ENCODE measurements at regions not wholly inside any gene's neighbourhood (a gene's known extent, or its start where the extent isn't known, plus 50 kb on each side); places are given as distances from the start of the nearest gene placed in this dataset.

DNA sequence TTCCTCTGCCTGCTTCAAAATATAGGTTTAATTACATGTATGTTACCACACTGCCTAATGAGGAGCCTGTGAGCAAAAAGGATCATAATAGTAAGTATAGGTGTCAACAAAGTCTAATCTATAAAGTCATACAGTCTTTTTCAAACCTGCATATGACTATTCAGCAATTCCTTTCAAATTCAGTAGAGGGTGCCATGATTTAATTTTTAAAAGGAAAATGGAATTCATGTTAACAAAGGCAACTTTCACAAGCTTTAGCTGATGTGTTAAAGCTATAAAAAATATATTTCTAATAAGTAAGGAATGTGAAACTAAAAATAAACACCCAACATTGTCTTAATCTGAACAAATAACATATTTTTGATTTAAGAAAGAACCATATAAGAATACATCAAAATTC lies 52.1 kb downstream of the MPP7 start:
- DNase-seq = no peak

DNA sequence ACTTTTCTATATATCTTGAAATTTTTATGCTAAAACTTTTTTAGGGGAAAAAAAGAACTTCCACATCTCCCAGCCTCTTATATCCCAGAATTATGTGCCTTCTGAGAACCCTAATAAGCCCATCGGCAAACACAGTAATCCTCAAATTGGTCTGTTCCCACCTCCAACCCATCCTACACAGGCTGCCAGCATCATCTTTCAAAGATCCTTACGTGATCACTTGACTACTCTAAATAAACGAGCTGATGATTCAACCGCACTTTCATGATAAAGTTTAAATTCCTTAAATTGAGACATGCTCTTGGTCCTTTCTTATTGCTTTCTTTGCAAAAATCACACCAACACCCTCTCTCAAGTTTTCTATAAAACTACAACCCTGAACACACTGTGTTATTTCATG lies 52.5 kb downstream of the MPP7 start:
- no peak for DNase-seq

DNA sequence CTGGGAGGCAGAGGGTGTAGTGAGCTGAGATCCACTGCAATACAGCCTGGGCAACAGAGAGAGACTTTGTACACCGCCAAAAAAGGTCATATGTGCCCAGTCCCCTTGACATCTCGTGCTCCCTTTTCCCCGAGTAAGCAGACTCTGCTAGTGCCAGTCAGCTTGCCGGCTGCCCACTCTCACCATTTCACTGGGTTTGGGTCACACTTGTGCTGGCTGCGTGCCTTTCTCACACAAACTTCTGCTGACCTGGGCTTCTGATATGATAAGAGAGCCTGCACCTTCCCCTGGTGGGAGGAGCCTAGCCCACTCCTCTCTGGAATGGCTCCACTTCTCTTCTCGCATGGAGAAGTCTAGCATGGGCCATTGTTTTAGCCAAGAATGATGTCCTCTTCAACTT lies 53.4 kb downstream of the MPP7 start:
- DNase-seq = no peak

DNA sequence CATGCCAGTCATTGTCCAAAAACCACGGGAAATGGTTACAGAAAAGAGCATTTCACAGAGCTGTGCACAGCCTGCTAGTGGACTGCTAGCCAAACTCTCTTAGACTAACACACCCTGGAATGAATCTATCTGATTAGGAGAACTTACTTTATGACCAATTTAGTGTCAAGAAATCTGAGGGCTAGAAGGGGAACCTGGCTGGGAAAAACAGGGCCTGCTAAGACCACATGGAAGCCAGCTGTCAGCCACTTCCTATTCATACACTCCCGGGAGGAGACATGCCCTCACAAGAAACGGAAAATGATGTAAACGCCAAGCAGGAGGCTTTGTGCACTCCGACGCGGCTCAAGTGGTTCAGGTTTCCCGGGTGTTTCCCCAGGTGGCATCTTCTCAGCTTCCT lies 54.8 kb downstream of the MPP7 start:
- DNase-seq = peak; percentile 66

- DNase-seq = no peak
Measured at GRCh38 chr10:28246023-28246422, 56.8 kb downstream of the MPP7 start.

GRCh38 chr10:28243923-28244322 lies 58.9 kb downstream of the MPP7 start:
- DNase-seq = no peak

- DNase-seq = no peak
Measured at GRCh38 chr10:28242555-28243204, 60.2 kb downstream of the MPP7 start.

- peak; percentile 13 for DNase-seq
Measured at GRCh38 chr10:28241741-28242399, 61.0 kb downstream of the MPP7 start.

- DNase-seq = no peak
Measured at GRCh38 chr10:28240400-28240799, 62.5 kb downstream of the MPP7 start.

GRCh38 chr10:28236591-28236990 lies 66.3 kb downstream of the MPP7 start:
- DNase-seq = no peak

GRCh38 chr10:28220811-28221210 lies 82.1 kb downstream of the MPP7 start:
- DNase-seq = no peak

DNA sequence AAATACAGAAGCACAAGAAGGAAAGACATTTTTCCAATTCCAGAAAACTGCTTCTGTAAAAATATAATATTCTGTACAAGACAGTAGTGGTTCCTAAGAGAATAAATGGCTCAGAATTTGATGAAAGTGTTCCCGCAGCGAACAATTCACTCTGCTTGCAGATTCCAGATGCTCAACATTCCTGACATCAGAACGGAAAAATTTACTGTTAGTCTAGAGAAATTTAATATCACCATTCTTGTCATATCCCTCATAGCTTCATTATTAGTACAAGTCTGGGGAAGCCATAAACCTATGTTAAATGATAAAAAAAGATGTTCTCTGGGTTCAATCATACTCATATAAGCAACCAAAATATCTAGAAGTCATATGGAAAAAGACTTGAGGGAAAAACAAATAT lies 83.6 kb downstream of the MPP7 start:
- DNase-seq = no peak

- no peak for DNase-seq
Measured at GRCh38 chr10:28217848-28218247, 85.0 kb downstream of the MPP7 start.

GRCh38 chr10:28215930-28216329 lies 86.9 kb downstream of the MPP7 start:
- no peak for DNase-seq

DNA sequence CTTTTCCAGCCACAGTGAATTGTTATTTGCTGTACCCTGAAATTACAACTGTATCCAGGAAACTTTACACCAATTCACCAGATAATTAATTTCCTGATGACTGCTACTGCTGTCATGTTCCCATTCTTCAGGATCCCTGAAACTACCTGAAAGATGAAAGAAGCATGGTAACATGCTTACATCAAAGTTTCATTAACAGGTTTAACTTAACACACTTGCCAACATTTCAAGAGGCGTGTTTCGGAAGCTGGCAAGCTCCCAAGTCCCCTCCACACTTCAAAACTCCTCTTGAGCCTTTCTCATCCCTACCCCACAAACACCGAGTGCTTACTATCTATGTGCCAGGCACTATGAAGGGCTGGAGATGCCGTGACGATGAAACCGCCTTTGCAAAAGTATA lies 88.6 kb downstream of the MPP7 start:
- DNase-seq = no peak

- DNase-seq = no peak
Measured at GRCh38 chr10:28211759-28212158, 91.1 kb downstream of the MPP7 start.

DNA sequence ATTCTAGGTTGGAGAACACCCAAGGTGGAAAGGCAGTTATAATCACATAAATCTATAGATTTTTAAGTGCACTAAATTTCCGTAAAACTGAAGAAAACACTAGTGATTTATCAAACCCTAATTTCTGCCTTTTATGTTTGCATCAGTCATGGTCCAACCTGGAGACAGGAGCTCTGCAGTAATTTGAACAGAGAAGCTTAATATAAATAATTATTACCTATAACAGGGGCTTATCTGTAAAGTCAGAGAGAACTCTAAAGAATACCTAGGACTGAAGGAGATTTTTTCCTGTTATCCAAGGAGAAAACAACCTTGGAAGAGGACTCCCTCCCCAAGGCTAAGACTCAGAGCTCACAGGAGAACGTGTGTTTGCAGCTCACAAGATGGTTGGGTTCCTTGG lies 95.1 kb downstream of the MPP7 start:
- DNase-seq = no peak

DNA sequence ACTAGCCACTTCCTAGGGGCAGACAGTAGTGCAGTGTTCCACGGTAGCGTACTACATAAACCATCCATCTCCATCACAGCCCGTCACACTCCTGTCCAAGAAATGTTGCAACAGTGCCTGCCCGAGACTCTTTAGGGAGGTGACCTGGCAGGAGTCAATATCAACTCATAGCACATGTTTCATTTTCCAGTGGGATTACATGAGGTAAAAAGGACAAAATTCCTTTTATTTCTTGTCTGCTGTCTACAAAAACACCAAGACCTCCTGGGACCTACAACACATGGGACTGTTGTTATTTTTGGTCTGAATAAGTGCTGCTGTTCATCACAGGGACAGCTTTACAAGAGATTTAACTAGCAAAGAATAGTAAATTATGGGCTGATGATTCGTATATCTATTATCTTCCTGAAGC lies 99.9 kb downstream of the MPP7 start:
- no peak for DNase-seq

DNA sequence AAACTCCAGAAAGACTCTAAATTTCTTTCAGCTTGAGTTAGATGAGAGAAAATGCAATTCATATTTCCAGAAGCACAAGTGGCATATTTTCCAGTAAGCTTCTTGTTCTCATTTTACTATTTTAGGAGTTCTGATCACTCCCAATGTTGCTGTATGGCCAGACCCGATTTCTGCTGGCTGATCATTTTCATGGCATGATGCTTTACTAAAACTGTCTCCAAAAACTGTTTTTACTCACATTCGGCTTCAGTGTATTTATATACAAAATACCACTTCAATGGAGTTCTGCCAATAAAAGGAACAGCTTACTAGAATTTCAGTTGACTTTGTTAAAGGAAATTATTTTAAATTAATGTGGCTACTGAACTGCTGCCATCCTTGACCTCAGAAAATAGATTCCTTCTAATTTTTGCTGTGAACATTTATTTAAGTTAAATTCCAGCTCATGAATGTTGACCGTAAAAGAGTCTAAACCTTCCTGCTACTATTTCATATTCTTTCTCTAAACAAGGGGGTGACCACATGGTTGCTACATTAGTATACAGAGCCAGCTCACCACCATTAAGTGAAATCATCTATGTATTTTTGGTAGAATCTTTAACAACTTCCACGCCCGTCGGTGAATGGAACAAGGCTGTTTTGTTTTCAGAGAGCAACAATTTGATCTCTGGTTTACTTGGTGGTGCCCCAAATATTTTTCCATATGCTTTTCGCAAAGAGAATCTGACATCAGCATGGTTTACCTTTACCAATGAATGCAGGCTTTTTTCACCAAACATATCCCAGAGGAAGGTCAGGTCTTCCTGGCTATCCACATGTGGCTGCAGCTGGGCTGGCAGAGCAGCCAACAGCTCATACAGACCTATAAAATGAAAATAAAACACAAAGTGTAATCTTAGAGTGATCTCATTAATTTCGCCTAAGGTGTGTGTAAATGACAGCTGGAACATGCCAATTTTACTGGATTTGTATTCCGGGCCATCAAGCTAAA lies 101.2 kb downstream of the MPP7 start:
- no peak for DNase-seq

DNA sequence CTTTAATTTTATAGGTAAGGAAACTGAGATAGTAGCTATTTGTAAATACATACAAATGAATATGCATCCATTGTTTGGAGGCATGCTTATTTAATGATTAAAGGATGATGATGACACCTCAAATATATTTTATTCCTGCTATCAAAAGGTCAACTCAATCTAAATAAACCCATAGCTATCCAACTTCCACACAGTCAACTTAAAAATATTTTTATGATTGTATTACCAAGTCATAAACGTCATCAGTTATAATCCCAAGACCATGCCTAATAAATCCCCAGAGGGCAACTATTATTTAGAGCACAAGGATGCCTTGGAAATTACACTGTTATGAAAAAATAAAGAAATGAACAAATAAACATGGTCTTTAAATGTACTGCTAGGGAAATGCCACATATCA lies 102.1 kb downstream of the MPP7 start:
- DNase-seq = no peak

GRCh38 chr10:28199941-28200340 lies 102.9 kb downstream of the MPP7 start:
- no peak for DNase-seq

DNA sequence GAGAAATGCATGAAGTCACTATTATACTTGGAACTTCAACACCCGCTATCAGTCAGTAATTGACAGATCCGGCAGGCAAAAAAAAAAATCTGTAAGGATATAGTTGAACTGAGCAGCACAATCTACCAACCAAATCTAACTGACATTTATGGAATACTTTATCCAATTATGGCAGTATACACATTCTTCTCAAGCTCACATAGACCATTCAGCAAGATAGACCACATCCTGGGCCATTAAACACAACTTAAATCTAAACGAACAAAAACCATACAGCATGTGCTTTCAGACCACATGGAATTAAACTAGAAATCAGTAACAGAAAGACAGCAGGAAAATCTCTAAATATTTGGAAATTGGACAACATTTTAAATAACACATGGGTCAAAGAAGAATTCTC lies 112.7 kb downstream of the MPP7 start:
- no peak for DNase-seq

GRCh38 chr10:28188526-28188925 lies 114.3 kb downstream of the MPP7 start:
- no peak for DNase-seq

Data from GDM1 (cell line).